PC-3 (cell line): ENCODE measurements at regions not wholly inside any gene's neighbourhood (a gene's known extent, or its start where the extent isn't known, plus 50 kb on each side); places are given as distances from the start of the nearest gene placed in this dataset.

Source experiments
- ATAC-seq: fragments of 200-7000 bp; cut with Tn5 transposase; 2 replicates; pipeline ENCODE4 v1.9.1; 2020; ENCODE audit warnings: mild to moderate bottlenecking, moderate library complexity
- BruUV-seq: library from RNA; stranded (reverse); fragments of 400-500 nt; replicated peaks from 2 replicates; lab custom pipeline; 2021; lab: Mats Ljungman, UMichigan
- CTCF ChIA-PET: fragments of 300-600 bp; sonication (Branson Sonifier 250); formaldehyde crosslinking; loops from one replicate; lab custom pipeline; 2022; ENCODE audit warnings: antibody characterized with exemption; lab: Charles Lee
- POLR2A ChIA-PET: fragments of 300-600 bp; sonication (Branson Sonifier 250); formaldehyde crosslinking; loops from one replicate; lab custom pipeline; 2022; ENCODE audit warnings: antibody characterized with exemption; ENCODE audit not compliant: unreplicated experiment; lab: Charles Lee
- DNase-seq: peaks from one replicate; pipeline ENCODE4 v3.0.0-alpha.2; 2015
- H2AFZ ChIP-seq: fragments of 300-600 bp; sonication (generic); 2 replicates; pipeline ENCODE4 v1.6.0; 2016; ENCODE audit warnings: antibody characterized with exemption, low read length
- H3F3A ChIP-seq: fragments of 300-600 bp; sonication (generic); one replicate; pipeline ENCODE4 v1.6.0; 2017; ENCODE audit warnings: antibody characterized with exemption, low read length, control low read depth, mild to moderate bottlenecking; ENCODE audit not compliant: unreplicated experiment
- H3K27ac ChIP-seq: fragments of 300-600 bp; sonication (generic); 2 replicates; pipeline ENCODE4 v1.5.1; 2016; ENCODE audit warnings: mild to moderate bottlenecking, low read length
- H3K27me3 ChIP-seq: fragments of 300-600 bp; sonication (generic); 2 replicates; pipeline ENCODE4 v1.6.1; 2016; ENCODE audit warnings: low read length, mixed read lengths
- H3K36me3 ChIP-seq: fragments of 300-600 bp; sonication (generic); 2 replicates; pipeline ENCODE4 v1.6.1; 2016; ENCODE audit warnings: low read depth, mixed run types, low read length, mixed read lengths
- H3K4me1 ChIP-seq: fragments of 300-600 bp; sonication (generic); 2 replicates; pipeline ENCODE4 v1.5.1; 2016; ENCODE audit warnings: low read length; ENCODE audit not compliant: insufficient read depth
- H3K4me2 ChIP-seq: fragments of 300-600 bp; sonication (generic); 2 replicates; pipeline ENCODE4 v1.6.0; 2016; ENCODE audit warnings: low read length
- H3K4me3 ChIP-seq: fragments of 300-600 bp; sonication (generic); 2 replicates; pipeline ENCODE4 v1.5.1; 2016; ENCODE audit warnings: mild to moderate bottlenecking, low read length, mixed read lengths
- H3K79me2 ChIP-seq: fragments of 300-600 bp; sonication (generic); 2 replicates; pipeline ENCODE4 v1.6.1; 2017; ENCODE audit warnings: low read length, mixed read lengths
- H3K9ac ChIP-seq: fragments of 300-600 bp; sonication (generic); 2 replicates; pipeline ENCODE4 v1.6.0; 2016; ENCODE audit warnings: mild to moderate bottlenecking, low read length
- H3K9me2 ChIP-seq: fragments of 300-600 bp; sonication (generic); replicated peaks from 2 replicates; pipeline ENCODE4 v1.6.1; 2016; ENCODE audit warnings: mixed run types, low read length, mixed read lengths
- H3K9me3 ChIP-seq: fragments of 300-600 bp; sonication (generic); 2 replicates; pipeline ENCODE4 v1.6.1; 2016; ENCODE audit warnings: low read length, mixed read lengths
- H4K20me1 ChIP-seq: fragments of 300-600 bp; sonication (generic); 2 replicates; pipeline ENCODE4 v1.6.1; 2016; ENCODE audit warnings: low read length, mixed read lengths
- EZH2 ChIP-seq: fragments of 300-600 bp; sonication (generic); IDR thresholded peaks from one replicate; pipeline ENCODE4 v1.6.1; 2017; ENCODE audit warnings: antibody characterized with exemption, mild to moderate bottlenecking, low read length; ENCODE audit not compliant: unreplicated experiment
- EZH2phosphoT487 ChIP-seq: fragments of 300-600 bp; sonication (generic); IDR thresholded peaks from 2 replicates; pipeline ENCODE4 v1.6.1; 2018; ENCODE audit warnings: mild to moderate bottlenecking, antibody characterized with exemption, low read length, borderline replicate concordance
- intact Hi-C: fragments of 100-400 bp; cut with micrococcal nuclease; formaldehyde crosslinking; loops from 2 replicates; pipeline ENCODE4 v1.9.0; 2023
- TF ChIP-seq, protein P1 (sequence below): fragments of 300-600 bp; sonication (generic); conservative IDR thresholded peaks from 2 replicates; pipeline ENCODE4 v1.5.1; 2017; ENCODE audit warnings: antibody characterized with exemption, low read depth, mild to moderate bottlenecking, low read length

DNA sequence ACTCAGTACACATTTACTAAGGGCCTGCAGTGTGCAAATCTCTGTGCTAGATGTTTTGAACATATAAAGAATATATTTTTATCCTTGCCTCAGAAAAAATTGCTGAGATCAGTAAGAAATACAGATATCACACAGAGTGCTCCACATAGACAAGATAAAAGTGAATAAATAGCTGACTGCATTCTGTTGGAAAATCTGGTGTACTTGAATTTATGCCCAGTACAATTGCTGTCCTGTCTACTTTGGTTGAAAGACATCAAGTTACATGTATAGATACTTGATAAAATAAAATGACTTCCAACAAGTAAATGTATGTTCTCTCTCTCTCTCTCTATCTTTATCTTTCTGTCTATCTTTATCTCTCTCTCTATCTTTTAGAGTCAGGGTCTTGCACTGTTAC, 381.2 kb upstream of the CBLB start:
- DNase-seq (no peak), ATAC-seq (no peak)
- Histone ChIP-seq H4K20me1 (no peaks in the 10 kb centered on the region), H3K27ac (no peak overlapping the region), H3K27me3 (no peaks in the 10 kb centered on the region), H2AFZ (no peak overlapping the region), H3K4me3 (no peak overlapping the region), H3K36me3 (no peaks in the 10 kb centered on the region), H3K4me1 (peaks cover 10% of the 10 kb centered on the region), H3K9ac (no peak overlapping the region), H3K9me2 (no peaks in the 10 kb centered on the region), H3K9me3 (no peaks in the 10 kb centered on the region), H3F3A (no peaks in the 10 kb centered on the region), H3K79me2 (no peaks in the 10 kb centered on the region), H3K4me2 (no peak overlapping the region)
- intact Hi-C loops: loop anchor here (10.0 kb wide), 1 partner anchor 355 kb away; no protein-coding TSS in a partner anchor
- no TSS peak for BruUV-seq
- ChIA-PET POLR2A (no interaction called here), CTCF (interaction anchor here (0.5 kb wide), 1 partner anchor 359 kb away, joined by 4 read pairs; no protein-coding TSS in a partner anchor)
- TF ChIP-seq EZH2 (no peak), EZH2phosphoT487 (no peak)
- TF ChIP-seq, protein P1, sequence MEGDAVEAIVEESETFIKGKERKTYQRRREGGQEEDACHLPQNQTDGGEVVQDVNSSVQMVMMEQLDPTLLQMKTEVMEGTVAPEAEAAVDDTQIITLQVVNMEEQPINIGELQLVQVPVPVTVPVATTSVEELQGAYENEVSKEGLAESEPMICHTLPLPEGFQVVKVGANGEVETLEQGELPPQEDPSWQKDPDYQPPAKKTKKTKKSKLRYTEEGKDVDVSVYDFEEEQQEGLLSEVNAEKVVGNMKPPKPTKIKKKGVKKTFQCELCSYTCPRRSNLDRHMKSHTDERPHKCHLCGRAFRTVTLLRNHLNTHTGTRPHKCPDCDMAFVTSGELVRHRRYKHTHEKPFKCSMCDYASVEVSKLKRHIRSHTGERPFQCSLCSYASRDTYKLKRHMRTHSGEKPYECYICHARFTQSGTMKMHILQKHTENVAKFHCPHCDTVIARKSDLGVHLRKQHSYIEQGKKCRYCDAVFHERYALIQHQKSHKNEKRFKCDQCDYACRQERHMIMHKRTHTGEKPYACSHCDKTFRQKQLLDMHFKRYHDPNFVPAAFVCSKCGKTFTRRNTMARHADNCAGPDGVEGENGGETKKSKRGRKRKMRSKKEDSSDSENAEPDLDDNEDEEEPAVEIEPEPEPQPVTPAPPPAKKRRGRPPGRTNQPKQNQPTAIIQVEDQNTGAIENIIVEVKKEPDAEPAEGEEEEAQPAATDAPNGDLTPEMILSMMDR: no peak

DNA sequence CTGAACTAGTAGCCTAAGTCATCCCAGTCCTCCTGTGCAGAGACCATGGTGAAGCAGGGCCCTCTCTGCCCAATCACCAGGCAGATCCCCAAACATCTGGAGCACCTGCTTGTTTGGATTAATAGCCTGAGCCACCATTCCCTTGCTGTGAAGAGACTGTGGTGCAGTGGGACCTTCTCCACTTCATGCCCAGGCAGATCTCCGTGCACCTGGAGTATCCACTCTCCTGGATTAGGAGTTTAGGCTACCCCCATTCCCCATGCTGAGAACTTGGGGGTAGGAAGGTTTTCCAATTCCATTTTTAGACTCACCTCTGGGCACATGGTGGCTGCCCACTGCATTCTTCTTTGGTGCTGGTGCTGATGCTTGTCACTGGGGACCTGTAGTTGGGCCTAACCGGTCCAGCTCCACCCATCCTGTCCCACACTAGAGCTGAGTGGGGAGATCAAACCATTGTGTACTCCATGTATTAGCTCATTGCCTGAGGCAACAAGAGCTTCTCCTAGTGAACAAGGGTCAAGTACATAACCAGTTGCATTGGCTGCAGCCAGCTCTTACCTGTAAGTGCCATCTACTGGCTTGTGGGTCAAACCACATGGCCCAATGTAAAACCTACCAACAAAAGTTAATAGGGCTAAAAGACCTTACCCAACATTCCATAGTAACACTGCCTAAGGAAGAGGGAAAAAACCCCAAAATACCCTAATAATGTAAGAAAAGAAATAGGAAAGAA, 382.5 kb upstream of the CBLB start:
- Histone ChIP-seq H3K9ac (no peak overlapping the region), H2AFZ (no peak overlapping the region), H3K4me3 (no peak overlapping the region), H3K27me3 (no peaks in the 10 kb centered on the region), H3F3A (no peaks in the 10 kb centered on the region), H3K36me3 (no peaks in the 10 kb centered on the region), H4K20me1 (no peaks in the 10 kb centered on the region), H3K79me2 (no peaks in the 10 kb centered on the region), H3K27ac (no peak overlapping the region), H3K9me3 (no peaks in the 10 kb centered on the region), H3K4me2 (no peak overlapping the region), H3K9me2 (no peaks in the 10 kb centered on the region), H3K4me1 (peaks cover 10% of the 10 kb centered on the region)
- ChIA-PET CTCF (interaction anchor here (0.5 kb wide), 1 partner anchor 485 kb away, joined by 3 read pairs; no protein-coding TSS in a partner anchor), POLR2A (no interaction called here)
- intact Hi-C loops: no loop called here
- BruUV-seq: no TSS peak
- no peak for TF ChIP-seq EZH2
- no peak for TF ChIP-seq EZH2phosphoT487
- TF ChIP-seq, protein P1: peak; percentile 58
- DNase-seq: peak; percentile 69
- peak; percentile 47 for ATAC-seq

DNA sequence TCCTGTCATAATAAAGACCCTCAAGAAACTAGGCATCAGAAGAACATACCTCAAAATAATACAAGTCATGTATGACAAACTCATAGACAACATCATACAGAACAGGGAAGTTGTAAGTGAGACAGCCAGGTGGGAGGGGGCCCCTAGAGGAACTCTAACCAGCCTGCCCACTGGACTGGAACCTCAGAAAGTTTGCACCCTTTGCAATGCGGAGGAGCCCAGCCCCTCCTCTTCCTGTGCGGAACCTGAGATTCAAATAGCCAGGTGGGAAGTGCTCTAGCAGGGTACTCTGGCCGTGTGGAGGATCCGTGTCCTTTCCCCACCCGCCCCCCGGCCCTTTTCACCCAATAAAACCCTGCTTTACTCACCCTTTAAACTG, 387.0 kb upstream of the CBLB start:
- no peaks in the 10 kb centered on the region for H4K20me1 ChIP-seq
- intact Hi-C loops: no loop called here
- H2AFZ ChIP-seq: no peak overlapping the region
- H3K4me2 ChIP-seq: no peak overlapping the region
- H3K4me3 ChIP-seq: no peak overlapping the region
- H3K27ac ChIP-seq: no peak overlapping the region
- POLR2A ChIA-PET: no interaction called here
- H3K9me2 ChIP-seq: no peaks in the 10 kb centered on the region
- H3K9ac ChIP-seq: no peak overlapping the region
- H3K27me3 ChIP-seq: no peaks in the 10 kb centered on the region
- no peaks in the 10 kb centered on the region for H3F3A ChIP-seq
- H3K79me2 ChIP-seq: no peaks in the 10 kb centered on the region
- ATAC-seq (no peak), DNase-seq (no peak)
- TF ChIP-seq, protein P1: no peak
- TF ChIP-seq EZH2phosphoT487 (no peak), EZH2 (no peak)
- H3K36me3 ChIP-seq: no peaks in the 10 kb centered on the region
- 0 out of 2 replicates have a peak, but pooled peaks cover 4% of the 10 kb centered on the region for H3K4me1 ChIP-seq
- no TSS peak for BruUV-seq
- CTCF ChIA-PET: no interaction called here
- H3K9me3 ChIP-seq: no peaks in the 10 kb centered on the region
